HepG2 (cell line): ENCODE measurements at regions not wholly inside any gene's neighbourhood (a gene's known extent, or its start where the extent isn't known, plus 50 kb on each side); places are given as distances from the start of the nearest gene placed in this dataset.

Source experiments
- ATAC-seq: fragments of 200-7000 bp; cut with Tn5 transposase; 3 replicates; pipeline ENCODE4 v1.9.1; 2020; ENCODE audit warnings: mild to moderate bottlenecking, moderate library complexity
- BruUV-seq: library from RNA; stranded (reverse); fragments of 400-500 nt; replicated peaks from 2 replicates; lab custom pipeline; 2021; lab: Mats Ljungman, UMichigan
- CTCF ChIA-PET: fragments of 300-600 bp; formaldehyde crosslinking; extraction: SDS; loops from one replicate; lab custom pipeline; 2021; ENCODE audit warnings: low total read pairs, inconsistent platforms, low intra/inter-chr PET ratio; lab: Yijun Ruan, JAX
- POLR2A ChIA-PET: fragments of 350-600 bp; sonication (Branson Sonifier 250); formaldehyde crosslinking; loops from one replicate; lab custom pipeline; 2020; ENCODE audit warnings: antibody characterized with exemption, inconsistent platforms; lab: Yijun Ruan, JAX
- DNase-seq: peaks from one replicate; pipeline ENCODE4 v3.0.0-alpha.2; 2015; ENCODE audit warnings: low spot score
- FAIRE-seq: peaks from 3 replicates; lab custom pipeline; 2011; peaks lifted over from hg19 to GRCh38; lab: Jason Lieb, UNC
- H2AFZ ChIP-seq: one replicate; pipeline ENCODE4 v1.6.1; 2011; ENCODE audit warnings: low read length, inconsistent platforms
- H3K27ac ChIP-seq: fragments of 300-600 bp; 3 replicates; pipeline ENCODE4 v1.8.0; 2011; ENCODE audit warnings: mixed run types, mild to moderate bottlenecking, mixed read lengths, low read length, inconsistent platforms; ENCODE audit not compliant: insufficient read depth; ENCODE audit errors: extremely low read length
- H3K27me3 ChIP-seq, 2 experiments: fragments of 200-600 bp in 1 of 2; 2 replicates in 1 of 2; 3 replicates in 1 of 2; pipeline versions ENCODE4 v1.6.0 to v1.8.0; 2011; ENCODE audit warnings: low read length in 2 of 2, mild to moderate bottlenecking in 2 of 2, moderate library complexity in 2 of 2, inconsistent platforms in 1 of 2; ENCODE audit not compliant: insufficient read depth in 2 of 2, control insufficient read depth in 1 of 2
- H3K36me3 ChIP-seq, 2 experiments: fragments of 200-600 bp in 1 of 2; replicated peaks in 1 of 2; 2 replicates in 1 of 2; 3 replicates in 1 of 2; pipeline versions ENCODE4 v1.5.1 to v1.8.0; 2011; ENCODE audit warnings: low read length in 2 of 2, inconsistent platforms in 1 of 2; ENCODE audit not compliant: insufficient read depth in 2 of 2, control insufficient read depth in 1 of 2
- H3K4me1 ChIP-seq: 2 replicates; pipeline ENCODE4 v1.5.1; 2012; ENCODE audit warnings: low read length, inconsistent platforms; ENCODE audit not compliant: insufficient read depth
- H3K4me2 ChIP-seq: 2 replicates; pipeline ENCODE4 v1.6.0; 2011; ENCODE audit warnings: low read depth, low read length, inconsistent platforms
- H3K4me3 ChIP-seq, 3 experiments: fragments of 200-600 bp in 1 of 3; sonication (generic), shearing (Covaris generic) in 1 of 3; replicated peaks in 1 of 3; 2 replicates each; pipeline ENCODE4 v1.5.1; 2011 to 2016; ENCODE audit warnings: low read length in 3 of 3, inconsistent platforms in 2 of 3, low read depth in 2 of 3, mild to moderate bottlenecking in 2 of 3, control low read depth in 1 of 3, mixed read lengths in 1 of 3; ENCODE audit not compliant: insufficient read depth in 1 of 3
- H3K79me2 ChIP-seq: one replicate; pipeline ENCODE4 v1.6.1; 2011; ENCODE audit warnings: low read length, inconsistent platforms; ENCODE audit not compliant: insufficient read depth
- H3K9ac ChIP-seq: 2 replicates; pipeline ENCODE4 v1.6.0; 2011; ENCODE audit warnings: mild to moderate bottlenecking, low read depth, low read length, inconsistent platforms; ENCODE audit not compliant: insufficient read depth
- H3K9me3 ChIP-seq: 2 replicates; pipeline ENCODE4 v1.5.1; 2012; ENCODE audit warnings: mild to moderate bottlenecking, low read length
- H4K20me1 ChIP-seq: 2 replicates; pipeline ENCODE4 v1.6.0; 2011; ENCODE audit warnings: inconsistent platforms, mild to moderate bottlenecking, low read length, moderate library complexity; ENCODE audit not compliant: insufficient read depth
- EEA1 ChIP-seq: sonication (generic); formaldehyde crosslinking; IDR thresholded peaks from 2 replicates; pipeline ENCODE4 v1.5.1; 2020; ENCODE audit warnings: mild to moderate bottlenecking, missing genetic modification reagents, borderline replicate concordance
- HES4 ChIP-seq: sonication (generic); formaldehyde crosslinking; IDR thresholded peaks from 2 replicates; pipeline ENCODE4 v1.9.0; 2021; ENCODE audit warnings: mild to moderate bottlenecking, missing genetic modification reagents, borderline replicate concordance
- KLF15 ChIP-seq: sonication (generic); formaldehyde crosslinking; IDR thresholded peaks from 2 replicates; pipeline ENCODE4 v1.8.1; 2023; ENCODE audit warnings: borderline replicate concordance, mild to moderate bottlenecking, inconsistent platforms, missing genetic modification reagents, mixed read lengths
- NRL ChIP-seq: sonication (generic); formaldehyde crosslinking; IDR thresholded peaks from 2 replicates; pipeline ENCODE4 v1.5.0; 2020; ENCODE audit warnings: missing genetic modification reagents, mild to moderate bottlenecking, moderate library complexity, borderline replicate concordance
- ONECUT2 ChIP-seq: sonication (generic); formaldehyde crosslinking; IDR thresholded peaks from 2 replicates; pipeline ENCODE4 v1.4.0; 2020; ENCODE audit warnings: missing genetic modification reagents
- PLRG1 ChIP-seq: fragments of 450-650 bp; conservative IDR thresholded peaks from 2 replicates; pipeline ENCODE4 v1.6.1; 2016
- ZNF292 ChIP-seq: sonication (generic); formaldehyde crosslinking; IDR thresholded peaks from 2 replicates; pipeline ENCODE4 v1.8.1; 2022; ENCODE audit warnings: mild to moderate bottlenecking, low read depth, missing genetic modification reagents, borderline replicate concordance
- ZNF564 ChIP-seq: sonication (generic); formaldehyde crosslinking; IDR thresholded peaks from 2 replicates; pipeline ENCODE4 v1.8.1; 2023; ENCODE audit warnings: mild to moderate bottlenecking, missing genetic modification reagents
- ZNF615 ChIP-seq: sonication (generic); formaldehyde crosslinking; IDR thresholded peaks from 2 replicates; pipeline ENCODE4 v1.5.0; 2020; ENCODE audit warnings: mild to moderate bottlenecking, missing genetic modification reagents, borderline replicate concordance
- WGBS: methylation state at CpG from one replicate; pipeline ENCODE4 v1.1.6; 2017; ENCODE audit warnings: low lambda C conversion rate; 5-methylcytosine and 5-hydroxymethylcytosine counted together
- in situ Hi-C: cut with HindIII; loops from 2 replicates; pipeline ENCODE4 v1.10.0; 2017; ENCODE audit warnings: low pct_unique_long_range_greater_than_20kb; ENCODE audit not compliant: extremely low pct_ligation_motif_present
- intact Hi-C: fragments of 100-400 bp; cut with micrococcal nuclease; formaldehyde crosslinking; loops from one replicate; pipeline ENCODE4 v1.10.0; 2022; ENCODE audit not compliant: unreplicated experiment
- TF ChIP-seq, protein P1 (sequence below): IDR thresholded peaks from 2 replicates; pipeline ENCODE4 v1.6.1; 2016
- TF ChIP-seq, protein P2 (sequence below): conservative IDR thresholded peaks from 2 replicates; pipeline ENCODE4 v1.6.1; 2018; ENCODE audit warnings: missing genetic modification reagents

DNA sequence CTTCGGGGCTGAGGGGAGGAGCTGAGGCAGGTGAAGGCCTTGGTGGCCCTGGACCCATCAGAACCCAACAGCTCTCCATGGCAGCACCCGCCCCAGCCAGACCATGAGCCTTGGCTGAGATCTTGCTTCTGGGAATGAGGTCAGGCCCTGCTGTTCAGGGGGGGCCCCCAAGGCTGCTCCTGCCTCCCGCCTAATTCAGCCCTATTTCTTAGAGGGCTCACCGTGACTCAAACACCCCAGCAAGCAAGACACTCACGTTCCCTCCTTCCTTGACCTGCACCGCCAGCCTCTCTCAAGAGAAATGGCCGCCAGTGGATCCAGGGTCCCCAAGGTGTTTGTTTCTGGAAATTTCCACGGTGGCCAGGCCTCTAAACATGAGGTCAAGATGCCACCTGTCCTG is 61.4 kb upstream of the PPP1R26 start:
- H3K79me2 ChIP-seq: no peaks in the 10 kb centered on the region
- FAIRE-seq: no peak
- H3K4me2 ChIP-seq: no peak overlapping the region
- H2AFZ ChIP-seq: no peak overlapping the region
- H4K20me1 ChIP-seq: no peaks in the 10 kb centered on the region
- no peaks in the 10 kb centered on the region for H3K4me1 ChIP-seq
- H3K9ac ChIP-seq: no peak overlapping the region
- CTCF ChIA-PET: no interaction called here
- ATAC-seq: no peak
- no peak for DNase-seq
- POLR2A ChIA-PET: no interaction called here
- H3K27me3 ChIP-seq: peaks cover 6 to 53% of the 10 kb centered on the region in 2 experiments; a peak in 3 of 5 replicates
- BruUV-seq: no TSS peak
- no peaks in the 10 kb centered on the region for H3K36me3 ChIP-seq
- WGBS: 0% methylated on average over 3 of the region's 8 CpGs
- in situ Hi-C loops (no loop called here), intact Hi-C loops (no loop called here)
- 0 out of 2 replicates have a peak, but pooled peaks cover under 1% of the 10 kb centered on the region for H3K9me3 ChIP-seq
- TF ChIP-seq PLRG1 (no peak), NRL (no peak), HES4 (CRISPR knock-in tag) (no peak), ONECUT2 (CRISPR knock-in tag) (no peak), ZNF564 (CRISPR knock-in tag) (no peak), ZNF615 (CRISPR knock-in tag) (no peak), ZNF292 (no peak), KLF15 (CRISPR knock-in tag) (no peak), EEA1 (CRISPR knock-in tag) (no peak)
- TF ChIP-seq, protein P1, sequence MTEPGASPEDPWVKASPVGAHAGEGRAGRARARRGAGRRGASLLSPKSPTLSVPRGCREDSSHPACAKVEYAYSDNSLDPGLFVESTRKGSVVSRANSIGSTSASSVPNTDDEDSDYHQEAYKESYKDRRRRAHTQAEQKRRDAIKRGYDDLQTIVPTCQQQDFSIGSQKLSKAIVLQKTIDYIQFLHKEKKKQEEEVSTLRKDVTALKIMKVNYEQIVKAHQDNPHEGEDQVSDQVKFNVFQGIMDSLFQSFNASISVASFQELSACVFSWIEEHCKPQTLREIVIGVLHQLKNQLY: no peak
- TF ChIP-seq, protein P2, sequence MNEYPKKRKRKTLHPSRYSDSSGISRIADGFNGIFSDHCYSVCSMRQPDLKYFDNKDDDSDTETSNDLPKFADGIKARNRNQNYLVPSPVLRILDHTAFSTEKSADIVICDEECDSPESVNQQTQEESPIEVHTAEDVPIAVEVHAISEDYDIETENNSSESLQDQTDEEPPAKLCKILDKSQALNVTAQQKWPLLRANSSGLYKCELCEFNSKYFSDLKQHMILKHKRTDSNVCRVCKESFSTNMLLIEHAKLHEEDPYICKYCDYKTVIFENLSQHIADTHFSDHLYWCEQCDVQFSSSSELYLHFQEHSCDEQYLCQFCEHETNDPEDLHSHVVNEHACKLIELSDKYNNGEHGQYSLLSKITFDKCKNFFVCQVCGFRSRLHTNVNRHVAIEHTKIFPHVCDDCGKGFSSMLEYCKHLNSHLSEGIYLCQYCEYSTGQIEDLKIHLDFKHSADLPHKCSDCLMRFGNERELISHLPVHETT (CRISPR knock-in tag): no peak
- no peak overlapping the region for H3K27ac ChIP-seq
- no peak overlapping the region for H3K4me3 ChIP-seq
